Endothelial cell of umbilical vein (primary cell): ENCODE measurements at regions not wholly inside any gene's neighbourhood (a gene's known extent, or its start where the extent isn't known, plus 50 kb on each side); places are given as distances from the start of the nearest gene placed in this dataset.

ENCODE experiments used
- BruUV-seq: library from RNA; stranded (reverse); fragments of 400-500 nt; replicated peaks from 2 replicates; lab custom pipeline; 2021; lab: Mats Ljungman, UMichigan
- CTCF ChIA-PET: fragments of 300-600, 350-600 bp; sonication (Branson Sonifier 250); formaldehyde crosslinking; loops from one replicate; lab custom pipeline; 2021; ENCODE audit warnings: antibody characterized with exemption, inconsistent platforms; lab: Charles Lee
- POLR2A ChIA-PET: fragments of 300-600, 350-600 bp; sonication (Branson Sonifier 250); formaldehyde crosslinking; loops from one replicate; lab custom pipeline; 2021; ENCODE audit warnings: antibody characterized with exemption, inconsistent platforms; lab: Charles Lee
- DNase-seq: peaks from one replicate; pipeline ENCODE4 v3.0.0-alpha.2; 2011; ENCODE audit warnings: low read depth, low spot score
- FAIRE-seq: peaks from 2 replicates; lab custom pipeline; 2011; peaks lifted over from hg19 to GRCh38; lab: Jason Lieb, UNC
- H2AFZ ChIP-seq: 2 replicates; pipeline ENCODE4 v1.6.0; 2012; ENCODE audit warnings: low read depth, low read length, control low read depth, inconsistent platforms
- H3K27ac ChIP-seq: 2 replicates; pipeline ENCODE4 v1.5.1; 2011; ENCODE audit warnings: low read depth, mild to moderate bottlenecking, control low read depth, low read length, moderate library complexity; ENCODE audit not compliant: insufficient read depth
- H3K27me3 ChIP-seq, 2 experiments: 2 replicates each; pipeline versions ENCODE4 v1.6.0 to v1.6.1; 2011; ENCODE audit warnings: low read length in 2 of 2, mixed read lengths in 1 of 2; ENCODE audit not compliant: control insufficient read depth in 2 of 2, insufficient read depth in 2 of 2
- H3K36me3 ChIP-seq, 2 experiments: 2 replicates in 1 of 2; 3 replicates in 1 of 2; pipeline ENCODE4 v1.5.1; 2011; ENCODE audit warnings: low read length in 2 of 2, mild to moderate bottlenecking in 1 of 2, moderate library complexity in 1 of 2; ENCODE audit not compliant: control insufficient read depth in 2 of 2, insufficient read depth in 2 of 2; ENCODE audit errors: extremely low read depth in 1 of 2
- H3K4me1 ChIP-seq: 3 replicates; pipeline ENCODE4 v1.5.1; 2011; ENCODE audit warnings: mild to moderate bottlenecking, low read length; ENCODE audit not compliant: control insufficient read depth, insufficient read depth; ENCODE audit errors: extremely low read depth
- H3K4me2 ChIP-seq: 2 replicates; pipeline ENCODE4 v1.6.1; 2011; ENCODE audit warnings: low read length, control low read depth, mixed read lengths; ENCODE audit not compliant: insufficient read depth
- H3K4me3 ChIP-seq, 3 experiments: fragments of 200-600 bp in 1 of 3; sonication (generic), shearing (Covaris generic) in 1 of 3; replicated peaks in 1 of 3; 2 replicates each; pipeline ENCODE4 v1.5.1; 2011 to 2016; ENCODE audit warnings: control low read depth in 3 of 3, low read length in 3 of 3, mild to moderate bottlenecking in 2 of 3, inconsistent platforms in 1 of 3, low read depth in 1 of 3, moderate library complexity in 1 of 3; ENCODE audit not compliant: insufficient read depth in 1 of 3
- H3K79me2 ChIP-seq: 2 replicates; pipeline ENCODE4 v1.6.0; 2012; ENCODE audit warnings: low read length, inconsistent platforms; ENCODE audit not compliant: control insufficient read depth, insufficient read depth
- H3K9ac ChIP-seq: replicated peaks from 2 replicates; pipeline ENCODE3; 2011; ENCODE audit warnings: low read length, control low read depth; ENCODE audit not compliant: insufficient read depth; ENCODE audit errors: extremely low read depth
- H3K9me1 ChIP-seq: replicated peaks from 3 replicates; pipeline ENCODE4 v1.6.0; 2011; ENCODE audit warnings: mild to moderate bottlenecking, low read length; ENCODE audit not compliant: control insufficient read depth, insufficient read depth; ENCODE audit errors: extremely low read depth
- H3K9me3 ChIP-seq: replicated peaks from 2 replicates; pipeline ENCODE4 v1.5.1; 2012; ENCODE audit warnings: low read length, inconsistent platforms; ENCODE audit not compliant: control insufficient read depth, insufficient read depth
- H4K20me1 ChIP-seq: replicated peaks from 2 replicates; pipeline ENCODE3; 2011; ENCODE audit warnings: mild to moderate bottlenecking, low read length; ENCODE audit not compliant: control insufficient read depth, insufficient read depth; ENCODE audit errors: extremely low read depth
- EZH2 ChIP-seq: IDR thresholded peaks from 2 replicates; pipeline ENCODE4 v1.6.1; 2012; ENCODE audit warnings: borderline replicate concordance, low read depth, mild to moderate bottlenecking, moderate library complexity, low read length, inconsistent platforms; ENCODE audit not compliant: severe bottlenecking
- FOS ChIP-seq: IDR thresholded peaks from 2 replicates; pipeline ENCODE4 v1.6.1; 2011; ENCODE audit warnings: mild to moderate bottlenecking, low read length, moderate library complexity, borderline replicate concordance; ENCODE audit not compliant: insufficient read depth
- MYC ChIP-seq: IDR thresholded peaks from one replicate; pipeline ENCODE4 v1.6.1; 2011; ENCODE audit warnings: mild to moderate bottlenecking, low read depth, low read length
- POLR2A ChIP-seq: IDR thresholded peaks from 2 replicates; pipeline ENCODE4 v1.6.1; 2012; ENCODE audit warnings: low read depth, mild to moderate bottlenecking, control low read depth, low read length
- POLR2AphosphoS5 ChIP-seq: IDR thresholded peaks from 2 replicates; pipeline ENCODE4 v1.6.1; 2012; ENCODE audit warnings: low read depth, mild to moderate bottlenecking, control low read depth, low read length, moderate library complexity; ENCODE audit not compliant: insufficient read depth
- dilution Hi-C: fragments of 300-500 bp; cut with MboI; formaldehyde crosslinking; loops from one replicate; pipeline ENCODE4 v1.15.0; 2019; ENCODE audit warnings: low sequenced_read_pairs; ENCODE audit not compliant: extremely low pct_ligation_motif_present
- intact Hi-C: fragments of 100-400 bp; cut with micrococcal nuclease; formaldehyde crosslinking; loops from one replicate; pipeline ENCODE4 v1.10.0; 2022
- TF ChIP-seq, protein P1 (sequence below): IDR thresholded peaks from 2 replicates; pipeline ENCODE4 v1.6.1; 2011; ENCODE audit not compliant: insufficient read depth, insufficient read length
- TF ChIP-seq, protein P2 (sequence below), 2 donors: IDR thresholded peaks; 1 replicate in 1 of 2; 2 replicates in 1 of 2; pipeline ENCODE4 v1.5.1; 2011; ENCODE audit warnings: low read length in 2 of 2, mild to moderate bottlenecking in 2 of 2, moderate library complexity in 2 of 2, control low read depth in 1 of 2, inconsistent platforms in 1 of 2, low read depth in 1 of 2; ENCODE audit not compliant: insufficient read depth in 1 of 2; ENCODE audit errors: extremely low read depth in 1 of 2

DNA sequence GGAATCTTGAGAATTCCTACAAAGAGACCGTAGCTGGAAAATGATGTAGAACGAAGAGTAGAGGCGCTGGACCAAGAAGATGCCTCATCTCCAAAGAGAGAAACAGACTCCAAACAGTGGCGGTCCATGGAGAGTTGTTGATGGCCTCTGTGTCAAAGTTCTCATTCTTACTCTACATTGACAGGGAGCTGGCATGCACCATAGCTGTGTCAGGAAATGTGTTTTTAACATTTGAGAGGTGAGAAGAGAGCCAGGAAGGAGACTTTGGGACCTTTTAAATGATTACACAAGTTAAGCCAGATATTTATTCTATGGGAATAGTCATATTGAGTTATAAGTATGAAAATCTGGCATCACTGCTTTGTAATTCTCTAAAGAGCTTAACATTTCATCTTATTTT is 61.5 kb upstream of the FERD3L start:
- no peaks in the 10 kb centered on the region for H3K9me3 ChIP-seq
- H3K4me3 ChIP-seq: no peak overlapping the region
- no peak overlapping the region for H3K27ac ChIP-seq
- no peaks in the 10 kb centered on the region for H3K4me1 ChIP-seq
- no peaks in the 10 kb centered on the region for H3K9me1 ChIP-seq
- ChIA-PET CTCF (no interaction called here), POLR2A (no interaction called here)
- no peaks in the 10 kb centered on the region for H3K27me3 ChIP-seq
- no peaks in the 10 kb centered on the region for H3K36me3 ChIP-seq
- BruUV-seq: no TSS peak
- H2AFZ ChIP-seq: no peak overlapping the region
- intact Hi-C loops: no loop called here
- dilution Hi-C loops: no loop called here
- no peaks in the 10 kb centered on the region for H3K79me2 ChIP-seq
- no peak for DNase-seq
- TF ChIP-seq POLR2AphosphoS5: no peak
- no peak for TF ChIP-seq MYC
- TF ChIP-seq POLR2A: no peak
- TF ChIP-seq FOS: no peak
- no peak for TF ChIP-seq EZH2
- TF ChIP-seq, protein P1, sequence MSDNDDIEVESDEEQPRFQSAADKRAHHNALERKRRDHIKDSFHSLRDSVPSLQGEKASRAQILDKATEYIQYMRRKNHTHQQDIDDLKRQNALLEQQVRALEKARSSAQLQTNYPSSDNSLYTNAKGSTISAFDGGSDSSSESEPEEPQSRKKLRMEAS: no peak
- TF ChIP-seq, protein P2, sequence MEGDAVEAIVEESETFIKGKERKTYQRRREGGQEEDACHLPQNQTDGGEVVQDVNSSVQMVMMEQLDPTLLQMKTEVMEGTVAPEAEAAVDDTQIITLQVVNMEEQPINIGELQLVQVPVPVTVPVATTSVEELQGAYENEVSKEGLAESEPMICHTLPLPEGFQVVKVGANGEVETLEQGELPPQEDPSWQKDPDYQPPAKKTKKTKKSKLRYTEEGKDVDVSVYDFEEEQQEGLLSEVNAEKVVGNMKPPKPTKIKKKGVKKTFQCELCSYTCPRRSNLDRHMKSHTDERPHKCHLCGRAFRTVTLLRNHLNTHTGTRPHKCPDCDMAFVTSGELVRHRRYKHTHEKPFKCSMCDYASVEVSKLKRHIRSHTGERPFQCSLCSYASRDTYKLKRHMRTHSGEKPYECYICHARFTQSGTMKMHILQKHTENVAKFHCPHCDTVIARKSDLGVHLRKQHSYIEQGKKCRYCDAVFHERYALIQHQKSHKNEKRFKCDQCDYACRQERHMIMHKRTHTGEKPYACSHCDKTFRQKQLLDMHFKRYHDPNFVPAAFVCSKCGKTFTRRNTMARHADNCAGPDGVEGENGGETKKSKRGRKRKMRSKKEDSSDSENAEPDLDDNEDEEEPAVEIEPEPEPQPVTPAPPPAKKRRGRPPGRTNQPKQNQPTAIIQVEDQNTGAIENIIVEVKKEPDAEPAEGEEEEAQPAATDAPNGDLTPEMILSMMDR (IDR thresholded peaks at IDR 0.05; ENCODE audit: extremely low read depth in 1 of 2, insufficient read depth in 1 of 2, low read depth in 1 of 2, low read length in 2 of 2): no peak
- H4K20me1 ChIP-seq: no peaks in the 10 kb centered on the region
- no peak overlapping the region for H3K4me2 ChIP-seq
- FAIRE-seq: no peak
- H3K9ac ChIP-seq: no peak overlapping the region
